ENCODE measurements at regions not wholly inside any gene's neighbourhood (a gene's known extent, or its start where the extent isn't known, plus 50 kb on each side); places are given as distances from the start of the nearest gene placed in this dataset.
"Not testable (repeated sequence)": the region's sequence is repeated elsewhere in the genome, so short reads cannot be mapped to it uniquely, and the experiment has no call there.

DNA sequence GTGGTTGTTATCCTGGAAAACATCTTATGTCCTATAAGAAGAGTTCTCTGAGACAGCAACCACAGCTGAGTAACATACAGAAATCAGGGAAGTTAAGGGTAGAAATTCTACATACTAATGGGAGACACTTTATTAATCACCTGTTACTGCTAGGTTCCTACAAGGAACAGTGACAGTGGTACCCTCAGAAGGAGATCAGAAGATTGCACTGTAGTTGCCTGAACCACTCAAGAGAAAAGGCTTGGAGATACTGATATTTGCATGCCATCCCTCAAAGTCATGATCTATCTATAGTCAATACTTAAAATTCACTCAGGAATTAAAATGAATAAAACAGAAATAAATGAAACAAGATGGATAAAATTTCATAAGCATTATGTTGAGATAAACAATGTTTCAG, 136.0 kb downstream of the LMLN start:
- DNase-seq (ENCODE audit: low read depth in 1 of 2, low spot score in 1 of 2): no peak

DNA sequence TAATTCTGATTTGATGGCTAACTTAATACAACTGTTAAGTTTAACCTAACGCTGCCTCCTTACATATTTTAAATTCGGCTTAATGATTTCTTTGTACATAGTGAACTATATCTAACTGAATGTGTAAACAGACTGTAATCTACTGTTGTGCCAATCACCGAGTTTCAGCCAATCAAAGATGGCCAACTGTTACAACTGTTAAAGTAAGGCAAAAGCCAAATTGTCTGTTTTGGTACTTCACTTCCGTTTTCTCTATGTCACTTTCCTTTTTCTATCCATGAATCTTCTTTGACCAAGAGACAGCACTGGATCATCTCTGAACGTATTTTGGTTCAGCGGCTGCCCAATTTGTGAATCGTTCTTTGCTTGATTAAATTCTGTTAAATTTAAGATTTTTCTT, 137.0 kb downstream of the LMLN start:
- no peak for DNase-seq (ENCODE audit: low read depth in 1 of 2, low spot score in 1 of 2)

DNA sequence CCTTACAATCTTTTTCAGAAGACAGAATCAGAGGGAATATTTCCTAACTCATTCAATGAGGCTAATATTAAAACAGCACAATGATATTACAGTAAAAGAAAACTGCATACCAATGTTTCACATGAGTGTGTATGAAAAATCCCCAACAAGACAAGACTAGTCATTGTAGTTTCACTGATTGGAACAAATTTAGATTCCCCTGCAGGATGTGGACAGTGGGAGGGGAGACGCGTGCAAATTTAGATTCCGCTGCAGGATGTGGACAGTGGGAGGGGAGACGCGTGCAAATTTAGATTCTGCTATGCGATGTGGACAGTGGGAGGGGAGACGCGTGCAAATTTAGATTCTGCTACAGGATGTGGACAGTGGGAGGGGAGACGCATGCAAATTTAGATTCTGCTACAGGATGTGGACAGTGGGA, 138.7 kb downstream of the LMLN start:
- DNase-seq (ENCODE audit: low read depth in 1 of 2, low spot score in 1 of 2): not testable (repeated sequence)

DNA sequence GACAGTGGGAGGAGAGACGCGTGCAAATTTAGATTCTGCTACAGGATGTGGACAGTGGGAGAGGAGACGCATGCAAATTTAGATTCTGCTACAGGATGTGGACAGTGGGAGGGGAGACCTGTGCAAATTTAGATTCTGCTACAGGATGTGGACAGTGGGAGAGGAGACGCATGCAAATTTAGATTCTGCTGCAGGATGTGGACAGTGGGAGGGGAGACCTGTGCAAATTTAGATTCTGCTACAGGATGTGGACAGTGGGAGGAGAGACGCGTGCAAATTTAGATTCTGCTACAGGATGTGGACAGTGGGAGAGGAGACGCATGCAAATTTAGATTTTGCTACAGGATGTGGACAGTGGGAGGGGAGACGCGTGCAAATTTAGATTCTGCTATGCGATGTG, 143.1 kb downstream of the LMLN start:
- DNase-seq (ENCODE audit: low read depth in 1 of 2, low spot score in 1 of 2): not testable (repeated sequence)

DNA sequence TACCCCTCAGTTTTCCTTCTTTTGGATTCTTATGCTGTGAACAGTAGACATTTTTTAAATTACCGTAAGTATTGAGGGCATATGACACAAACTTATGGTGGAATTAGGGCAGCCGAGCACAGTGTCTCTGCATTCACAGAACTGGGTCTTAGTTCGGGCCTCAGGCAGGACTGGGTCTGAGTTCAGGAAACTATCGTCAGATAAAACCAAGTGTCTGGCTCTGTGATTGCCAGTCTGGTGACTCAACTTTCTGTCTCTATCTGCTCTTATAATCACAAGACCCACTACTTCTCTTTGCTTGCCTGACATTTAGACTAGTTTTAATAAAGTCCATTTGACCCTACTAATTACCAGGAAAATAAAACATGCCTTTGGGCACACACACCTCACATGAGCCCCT, 146.2 kb downstream of the LMLN start:
- no peak for DNase-seq (ENCODE audit: low read depth in 1 of 2, low spot score in 1 of 2)

DNA sequence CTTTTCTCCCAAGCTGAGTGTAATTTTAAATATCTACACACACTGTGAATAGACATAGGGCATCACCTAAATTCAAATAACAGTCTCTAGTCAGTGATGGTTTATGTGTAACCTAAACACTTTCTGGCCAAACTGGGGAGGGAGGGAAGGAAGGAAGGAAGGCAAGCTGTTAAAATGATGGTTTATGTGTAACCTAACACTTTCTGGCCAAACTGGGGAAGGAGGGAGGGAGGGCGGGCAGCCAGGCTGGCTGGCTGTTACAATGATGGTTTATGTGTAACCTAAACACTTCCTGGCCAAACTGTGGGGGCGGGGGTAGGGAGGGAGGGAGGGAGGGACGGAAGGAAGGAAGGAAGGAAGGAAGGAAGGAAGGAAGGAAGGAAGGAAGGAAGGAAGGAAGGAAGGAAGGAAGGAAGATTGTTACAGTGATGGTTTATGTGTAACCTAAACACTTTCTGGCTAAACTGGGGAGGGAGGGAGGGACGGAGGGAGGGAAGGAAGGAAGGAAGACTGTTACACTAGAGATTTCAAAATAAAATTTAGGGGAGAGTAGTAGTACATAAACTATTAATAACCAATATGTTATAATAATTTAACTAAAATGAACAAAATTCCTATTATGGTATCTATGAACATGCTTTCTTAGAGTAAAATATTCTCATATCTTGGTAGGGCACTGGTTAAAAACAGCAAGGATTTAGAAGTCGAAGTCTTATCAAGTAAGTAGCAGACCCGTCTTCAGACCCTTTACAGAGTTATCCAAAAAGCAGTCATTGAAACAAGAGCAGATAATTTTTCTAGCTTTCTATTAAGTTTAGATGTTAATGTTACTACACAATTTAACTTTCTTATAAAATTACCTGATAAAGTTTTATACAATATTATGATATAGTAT, 148.1 kb downstream of the LMLN start:
- DNase-seq (ENCODE audit: low read depth in 1 of 2, low spot score in 1 of 2): no peak

DNA sequence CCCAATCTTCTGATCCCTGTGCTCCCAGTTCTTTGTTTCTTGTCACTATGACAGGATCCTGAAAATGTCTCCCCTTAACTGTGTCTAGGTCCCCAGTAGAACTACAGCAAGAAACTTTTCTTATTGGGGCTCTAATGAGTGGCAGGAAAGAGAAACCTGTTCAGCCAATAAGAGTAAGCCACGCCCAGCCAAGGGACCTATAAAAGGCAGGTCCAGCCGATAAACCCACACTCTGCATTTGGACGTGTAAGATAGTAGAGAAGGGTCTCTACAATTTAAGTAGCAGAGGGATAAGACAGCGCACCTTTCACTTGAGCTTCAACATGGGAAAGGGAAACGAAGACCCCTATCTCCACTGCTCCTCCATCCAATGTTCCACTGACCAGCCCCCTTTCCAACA, 149.9 kb downstream of the LMLN start:
- DNase-seq (ENCODE audit: low read depth in 1 of 2, low spot score in 1 of 2): no peak

DNA sequence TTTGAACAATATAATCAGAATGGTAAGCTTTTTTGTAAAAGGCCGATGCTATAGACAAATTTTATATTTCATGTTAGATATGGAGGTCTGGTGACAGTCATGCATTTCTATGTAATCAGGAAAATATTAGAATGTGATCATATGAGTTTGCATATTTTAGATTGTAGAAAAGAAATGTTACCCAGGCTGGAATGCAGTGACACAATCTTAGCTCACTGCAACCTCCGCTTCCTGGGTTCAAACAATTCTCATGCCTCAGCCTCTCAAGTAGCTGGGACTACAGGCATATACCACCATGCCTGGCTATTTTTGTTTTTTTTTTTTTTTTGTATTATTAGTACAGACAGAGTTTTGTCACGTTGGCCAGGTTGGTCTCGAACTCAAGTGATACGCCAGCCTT, 152.0 kb downstream of the LMLN start:
- DNase-seq (ENCODE audit: low read depth in 1 of 2, low spot score in 1 of 2): no peak

DNA sequence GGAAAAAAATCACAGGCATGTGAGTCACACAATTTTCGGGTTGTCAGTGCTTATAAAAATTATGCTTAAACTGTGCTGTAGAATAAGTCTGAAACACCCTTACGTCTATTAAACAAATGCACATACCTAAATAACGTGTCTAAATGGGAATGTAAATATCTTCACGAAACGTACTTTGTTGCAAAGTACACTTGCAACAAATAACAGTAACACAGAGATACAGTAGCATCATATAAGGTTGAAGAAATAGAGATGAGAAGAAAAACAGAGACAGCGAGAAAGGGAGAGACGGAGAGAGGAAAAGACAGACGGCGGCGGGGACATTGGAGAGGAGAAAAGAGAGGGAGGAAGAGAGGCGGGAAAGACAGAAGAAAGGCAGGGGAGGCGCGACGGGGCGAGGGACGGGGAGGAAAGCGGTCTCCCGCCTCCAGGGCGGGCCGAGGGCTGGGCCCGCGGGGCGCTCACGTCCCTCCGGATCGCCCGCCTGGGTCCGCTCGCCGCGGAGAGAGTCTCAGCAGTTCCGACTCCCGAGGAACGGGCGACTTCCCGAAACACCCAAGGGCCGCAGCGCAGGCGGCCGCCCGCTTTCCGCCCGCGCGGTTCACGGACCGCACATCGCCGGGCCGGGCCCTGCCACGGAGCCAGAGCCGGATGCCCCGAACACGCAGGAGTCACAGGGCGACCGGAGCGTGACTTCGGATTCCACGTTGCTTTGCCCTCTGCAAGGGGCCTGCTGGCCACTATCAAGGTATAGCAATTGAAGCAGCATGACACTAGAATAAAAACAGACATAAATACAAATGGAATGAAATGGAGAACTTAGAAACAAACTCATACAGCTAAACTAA, 153.4 kb downstream of the LMLN start:
- DNase-seq (ENCODE audit: low read depth in 1 of 2, low spot score in 1 of 2): no peak

DNA sequence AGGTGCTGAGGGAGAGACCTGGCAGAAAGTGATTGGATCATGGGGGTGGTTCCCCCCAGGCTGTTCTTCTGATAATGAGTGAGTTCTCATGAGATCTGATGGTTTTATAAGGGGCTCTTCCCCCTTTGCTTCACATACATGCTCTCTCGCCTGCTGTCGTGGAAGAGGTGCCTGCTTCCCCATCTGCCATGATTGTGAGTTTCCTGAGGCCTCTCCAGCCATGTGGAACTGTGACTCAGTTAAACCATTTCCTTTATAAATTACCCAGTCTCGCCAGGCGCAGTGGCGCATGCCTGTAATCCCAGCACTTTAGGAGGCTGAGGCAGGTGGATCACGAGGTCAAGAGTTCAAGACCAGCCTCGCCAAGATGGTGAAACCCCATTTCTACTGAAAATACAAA, 154.5 kb downstream of the LMLN start:
- DNase-seq (ENCODE audit: low read depth in 1 of 2, low spot score in 1 of 2): not testable (repeated sequence)

DNA sequence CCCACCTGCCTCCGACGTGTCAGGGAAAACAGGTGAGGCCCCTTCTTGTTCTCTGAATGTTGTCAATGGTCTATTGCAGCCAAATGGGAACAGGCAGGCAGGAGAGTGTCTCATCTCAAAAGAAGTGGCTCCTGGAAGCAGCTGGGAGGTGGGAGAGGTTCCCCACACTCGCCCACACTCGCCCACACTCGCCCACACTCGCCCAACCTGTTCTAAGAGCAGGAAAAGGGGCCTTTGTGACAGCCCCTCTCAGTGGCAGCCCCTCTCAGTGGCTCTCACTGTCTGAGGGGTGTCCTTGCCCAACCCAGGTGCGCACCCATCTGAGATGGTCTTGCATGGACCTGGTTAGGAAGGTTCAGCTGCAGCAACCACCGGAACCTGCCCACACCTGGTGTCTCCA, 162.2 kb downstream of the LMLN start:
- DNase-seq (ENCODE audit: low read depth in 1 of 2, low spot score in 1 of 2): not testable (repeated sequence)

DNA sequence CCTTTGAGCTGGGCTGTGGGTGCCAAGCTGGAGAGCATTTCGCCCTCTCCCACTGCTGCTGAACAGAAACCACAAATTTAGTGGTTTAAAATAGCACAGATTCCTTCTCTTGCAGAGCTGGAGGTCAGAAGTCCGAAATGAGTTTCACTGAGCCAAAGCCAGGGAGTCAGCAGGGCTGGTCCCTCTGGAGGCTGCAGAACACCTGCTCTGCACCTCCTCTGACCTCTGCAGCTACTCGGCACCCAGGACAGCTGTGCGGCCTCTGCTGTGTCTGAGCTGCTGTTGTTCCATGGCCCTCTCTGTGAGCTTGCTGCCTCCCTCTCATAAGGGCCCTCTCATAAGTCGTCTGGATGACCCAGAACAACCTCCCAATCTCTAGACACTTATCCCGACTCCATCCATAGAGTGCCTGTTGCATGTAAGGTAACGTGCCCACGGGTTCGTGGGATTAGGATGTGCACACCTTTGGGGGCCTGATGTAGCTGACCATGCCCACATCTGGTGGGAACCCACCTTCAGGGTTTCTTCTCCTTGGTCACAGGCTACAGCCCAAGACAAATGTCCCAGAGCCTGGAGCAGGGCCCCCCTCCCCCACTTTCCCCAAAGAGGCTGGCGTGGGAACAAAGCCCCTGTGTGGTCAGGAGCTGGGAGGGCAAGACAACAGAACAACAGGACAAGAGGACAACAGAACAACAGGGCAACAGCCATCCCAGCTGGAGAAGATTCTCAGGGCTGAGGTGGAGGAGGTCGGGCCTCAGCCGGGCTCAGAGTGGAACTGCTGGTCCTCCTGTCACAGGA, 177.2 kb downstream of the LMLN start:
- DNase-seq (ENCODE audit: low read depth in 1 of 2, low spot score in 1 of 2): not testable (repeated sequence)

DNA sequence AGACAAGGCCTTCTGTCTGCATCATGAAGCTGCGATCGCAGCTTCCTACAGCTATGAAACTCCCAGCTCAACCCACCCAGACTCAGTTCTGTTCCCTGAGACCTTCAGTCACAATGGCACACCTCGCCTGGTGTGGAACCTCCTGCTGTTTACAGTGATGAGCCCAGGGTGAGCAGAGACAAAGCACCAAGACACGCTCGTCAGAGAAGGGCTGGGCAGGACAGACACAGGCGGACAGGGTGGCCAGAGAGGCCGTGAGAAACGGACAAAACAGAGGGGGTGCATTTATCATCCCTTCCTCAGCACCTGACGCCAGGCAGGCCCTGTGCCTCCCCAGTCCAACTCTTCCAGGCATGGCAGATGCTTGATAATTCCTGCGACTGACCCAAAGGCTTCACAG, 178.2 kb downstream of the LMLN start:
- not testable (repeated sequence) for DNase-seq (ENCODE audit: low read depth in 1 of 2, low spot score in 1 of 2)

DNA sequence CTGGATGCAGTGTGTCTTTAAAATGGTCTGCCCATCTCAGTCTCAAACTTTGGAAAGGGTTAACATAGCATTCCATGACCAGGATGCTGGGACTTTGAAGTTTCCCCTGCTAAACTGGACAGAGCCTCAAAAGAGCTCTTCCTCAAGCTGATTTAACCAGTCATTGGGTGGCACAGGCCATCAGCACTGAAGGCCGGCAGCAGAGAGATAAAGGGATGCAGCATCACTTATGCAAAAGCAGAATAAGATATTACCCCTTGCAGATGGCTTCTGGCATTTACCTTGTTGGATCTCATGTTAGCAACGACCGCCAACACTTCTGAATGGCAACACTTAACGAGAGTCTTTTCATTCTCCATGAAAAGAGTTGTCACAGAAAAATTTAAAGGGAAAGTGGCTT, 179.0 kb downstream of the LMLN start:
- not testable (repeated sequence) for DNase-seq (ENCODE audit: low read depth in 1 of 2, low spot score in 1 of 2)

DNA sequence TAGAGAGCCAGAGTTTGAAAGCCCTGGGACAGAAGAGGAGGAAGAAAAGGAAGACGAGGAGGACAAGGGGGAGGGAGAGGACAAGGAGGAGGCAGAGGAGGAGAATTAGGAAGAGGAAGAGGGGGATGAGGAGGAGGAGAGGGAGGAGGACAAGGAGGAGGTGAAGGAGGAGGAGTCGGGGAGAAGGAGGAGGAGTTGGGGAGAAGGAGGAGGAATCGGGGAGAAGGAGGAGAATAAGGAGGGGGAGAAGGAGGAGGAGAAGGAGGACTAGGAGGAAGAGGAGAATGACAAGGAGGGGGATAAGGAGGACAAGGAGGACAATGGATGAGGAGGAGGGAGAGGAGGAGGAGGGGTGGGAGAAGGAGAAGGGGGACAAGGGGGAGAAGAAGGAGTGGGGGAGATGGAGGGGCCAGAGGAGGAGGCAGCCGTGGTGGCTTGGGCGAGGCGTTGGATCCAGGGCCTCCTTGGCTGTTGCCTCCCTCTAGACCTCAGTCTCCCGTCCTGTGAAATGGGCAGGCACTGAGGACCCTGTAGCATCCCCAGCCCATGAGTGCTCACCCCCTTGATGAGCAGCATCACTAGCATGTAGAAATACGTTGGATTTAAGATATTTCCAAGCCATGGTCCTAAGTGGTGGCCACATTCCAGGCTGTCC, 179.6 kb downstream of the LMLN start:
- not testable (repeated sequence) for DNase-seq (ENCODE audit: low read depth in 1 of 2, low spot score in 1 of 2)

DNA sequence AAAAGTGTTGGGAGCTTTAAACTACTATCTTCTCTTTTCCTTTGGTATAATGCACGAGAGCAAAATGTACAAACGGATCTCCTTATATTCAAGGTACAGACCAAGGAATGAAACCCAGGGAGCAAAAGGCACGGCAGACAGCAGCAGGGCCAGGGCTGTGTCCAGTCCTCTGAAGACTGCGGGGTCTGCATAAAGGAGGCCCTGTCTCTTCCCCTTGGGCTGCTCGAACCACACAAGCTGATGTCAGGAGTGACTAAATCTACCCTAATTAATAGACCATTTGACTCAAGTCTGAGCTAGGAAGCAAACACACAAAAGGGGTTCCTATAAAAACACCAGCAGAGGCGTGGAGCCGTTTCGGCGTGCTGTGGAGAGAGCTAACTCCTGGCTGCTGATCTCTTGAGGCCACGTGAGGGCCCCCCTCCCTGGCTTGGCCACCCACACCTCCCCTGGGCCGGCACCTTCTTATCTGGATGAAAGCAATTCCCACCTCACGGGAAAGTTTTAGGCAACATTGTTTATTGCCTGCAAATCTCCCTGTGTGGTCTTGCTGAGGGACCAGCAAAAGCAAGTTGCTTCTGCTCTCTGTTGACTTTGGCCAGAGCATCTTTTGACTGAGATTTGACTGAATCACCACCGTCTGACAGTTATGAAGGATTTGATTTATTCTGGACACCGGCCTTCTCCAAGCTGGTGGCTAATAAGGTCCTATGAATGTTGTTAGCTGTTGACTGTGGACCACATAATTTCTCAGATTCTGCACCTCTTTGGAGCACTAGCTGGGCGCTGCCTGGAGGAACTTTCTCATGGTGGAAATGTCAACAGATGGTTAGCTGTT, 183.5 kb downstream of the LMLN start:
- not testable (repeated sequence) for DNase-seq (ENCODE audit: low read depth in 1 of 2, low spot score in 1 of 2)

DNA sequence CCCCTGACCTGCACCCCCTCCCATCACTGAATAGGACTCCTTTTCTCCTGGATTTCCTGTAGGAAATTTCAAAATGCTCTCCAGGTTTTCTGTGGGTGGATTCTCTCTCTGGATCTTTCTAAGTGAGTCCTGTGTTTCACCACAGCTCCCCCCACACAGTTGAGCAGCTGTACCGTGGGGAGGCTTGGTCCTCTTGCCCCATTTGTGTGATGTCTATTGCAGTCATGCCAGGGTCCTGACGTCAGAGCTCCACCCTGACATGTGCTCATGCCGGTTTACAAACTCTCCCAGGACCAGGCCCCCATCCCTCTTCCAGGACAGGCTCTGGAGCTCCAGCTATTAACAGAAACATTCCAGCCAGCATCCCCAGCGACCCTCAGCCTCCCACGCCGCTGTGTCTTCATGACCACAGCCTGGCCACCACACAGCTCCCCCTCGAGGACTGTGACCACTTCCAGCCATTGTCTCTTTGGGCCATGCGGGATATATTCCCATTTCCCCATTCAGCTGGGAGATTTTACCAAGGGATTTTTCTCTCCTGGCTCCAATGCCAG, 185.3 kb downstream of the LMLN start:
- not testable (repeated sequence) for DNase-seq (ENCODE audit: low read depth in 1 of 2, low spot score in 1 of 2)

DNA sequence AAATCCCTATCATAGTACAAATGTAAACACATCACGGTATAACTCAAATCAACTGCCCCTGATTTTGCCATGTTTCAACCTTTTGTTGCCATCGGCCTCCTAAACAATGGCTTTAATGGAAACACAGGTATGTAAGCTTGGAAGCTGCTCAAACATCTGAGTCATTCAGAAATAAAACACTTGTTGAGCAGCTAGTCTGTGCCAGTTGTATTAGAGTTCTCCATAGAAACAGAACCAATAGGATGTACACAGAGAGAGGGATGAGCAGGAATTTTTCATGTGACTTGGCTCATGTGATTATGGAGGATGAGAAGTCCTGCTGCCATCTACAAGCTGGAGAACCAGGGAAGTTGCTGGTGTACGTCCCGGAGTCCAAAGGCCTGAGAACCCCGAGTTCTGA, 186.1 kb downstream of the LMLN start:
- DNase-seq (ENCODE audit: low read depth in 1 of 2, low spot score in 1 of 2): not testable (repeated sequence)

DNA sequence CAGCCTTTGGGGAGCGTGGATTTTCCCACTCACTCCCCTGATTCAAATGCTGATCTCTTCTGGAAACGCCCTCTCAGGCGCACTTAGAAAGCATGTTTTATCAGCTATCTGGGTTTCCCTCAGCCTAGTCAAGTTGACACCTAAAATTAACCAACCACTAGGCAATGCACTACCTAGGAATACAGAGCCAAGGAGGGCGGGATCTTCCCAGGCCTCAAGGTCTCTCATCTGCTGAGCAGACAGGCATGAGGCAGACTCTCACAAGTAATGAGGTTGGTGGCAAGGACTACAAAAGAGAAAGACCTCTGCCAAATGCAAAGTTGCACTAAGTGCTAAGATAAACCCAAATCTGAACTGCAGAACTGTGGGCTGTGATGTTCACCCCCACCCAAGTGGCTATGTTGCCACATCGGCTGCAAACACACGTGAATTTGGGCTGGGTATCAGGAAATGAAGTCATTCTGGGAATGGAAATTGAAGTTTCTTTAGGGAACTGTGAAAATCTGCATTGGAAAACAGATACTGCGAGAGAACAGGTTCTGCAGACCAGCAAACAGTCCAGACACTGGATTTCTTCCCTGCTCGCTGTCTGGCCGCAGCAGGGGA, 186.6 kb downstream of the LMLN start:
- DNase-seq (ENCODE audit: low read depth in 1 of 2, low spot score in 1 of 2): not testable (repeated sequence)
